ENCODE measurements at regions not wholly inside any gene's neighbourhood (a gene's known extent, or its start where the extent isn't known, plus 50 kb on each side); places are given as distances from the start of the nearest gene placed in this dataset.

GRCh38 chr5:103721183-103721582 is 158.6 kb upstream of the NUDT12 start:
- H3K4me1 ChIP-seq (ENCODE audit: control insufficient read depth, insufficient read depth, low read length) = no peaks in the 10 kb centered on the region
- Mint-ChIP-seq H3K27me3 (ENCODE audit: low read depth in 2 of 2) (no peaks in the 10 kb centered on the region), H3K4me1 (no peaks in the 10 kb centered on the region), H3K9me3 (peaks cover 16 to 30% of the 10 kb centered on the region in 2 donors), H3K36me3 (no peaks in the 10 kb centered on the region), H3K4me3 (no peak overlapping the region), H3K27ac (no peak overlapping the region)
- H3K36me3 ChIP-seq (ENCODE audit: control insufficient read depth, insufficient read depth, low read length) = no peaks in the 10 kb centered on the region
- no peak overlapping the region for H3K4me3 ChIP-seq (ENCODE audit: low read length)
- H3K9me3 ChIP-seq (ENCODE audit: control insufficient read depth, insufficient read depth, low read length) = peaks cover 13% of the 10 kb centered on the region
- intact Hi-C loops (cut with micrococcal nuclease) = no loop called here
- 73% methylated on average over 3 of the region's 3 CpGs for WGBS (ENCODE audit: insufficient coverage)
- no peak for TF ChIP-seq CTCF (IDR thresholded peaks at IDR 0.05)
- H3K27ac ChIP-seq (ENCODE audit: low read length) = no peak overlapping the region
- H3K27me3 ChIP-seq (ENCODE audit: control insufficient read depth, insufficient read depth, low read length) = no peaks in the 10 kb centered on the region
- ATAC-seq = no peak
- DNase-seq = no peak

DNA sequence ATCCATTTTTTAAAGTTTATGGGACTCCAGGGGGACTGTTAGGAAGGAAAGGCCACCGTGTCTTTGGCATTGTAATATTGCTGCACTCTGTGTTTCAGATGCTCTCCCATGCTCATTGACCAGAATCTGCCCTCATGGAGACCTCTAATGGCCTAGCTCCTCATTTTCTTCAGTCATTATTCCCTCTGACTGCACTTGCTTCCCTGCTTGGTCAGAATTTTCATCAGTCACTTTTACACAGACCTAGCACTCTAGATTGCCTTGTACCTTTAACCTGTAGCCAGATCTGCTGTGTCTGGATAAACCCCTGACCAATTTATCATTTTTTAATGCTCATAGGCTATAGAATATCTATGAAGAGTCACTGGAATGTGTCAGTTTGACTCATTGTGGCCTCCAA is 155.5 kb upstream of the NUDT12 start:
- no peak for ATAC-seq
- no peaks in the 10 kb centered on the region for H3K36me3 Mint-ChIP-seq
- H3K4me1 Mint-ChIP-seq = no peaks in the 10 kb centered on the region
- H3K4me3 ChIP-seq (ENCODE audit: low read length) = no peak overlapping the region
- H3K27me3 Mint-ChIP-seq (ENCODE audit: low read depth in 2 of 2) = no peaks in the 10 kb centered on the region
- H3K9me3 Mint-ChIP-seq = peaks cover 19 to 26% of the 10 kb centered on the region in 2 donors
- no peaks in the 10 kb centered on the region for H3K4me1 ChIP-seq (ENCODE audit: control insufficient read depth, insufficient read depth, low read length)
- WGBS (ENCODE audit: insufficient coverage) = 80% methylated on average over 1 of the region's 1 CpG
- H3K27ac Mint-ChIP-seq = no peak overlapping the region
- no peak overlapping the region for H3K27ac ChIP-seq (ENCODE audit: low read length)
- DNase-seq = no peak
- intact Hi-C loops (cut with micrococcal nuclease) = no loop called here
- no peak overlapping the region for H3K4me3 Mint-ChIP-seq
- H3K27me3 ChIP-seq (ENCODE audit: control insufficient read depth, insufficient read depth, low read length) = no peaks in the 10 kb centered on the region
- no peaks in the 10 kb centered on the region for H3K36me3 ChIP-seq (ENCODE audit: control insufficient read depth, insufficient read depth, low read length)
- peaks cover 13% of the 10 kb centered on the region for H3K9me3 ChIP-seq (ENCODE audit: control insufficient read depth, insufficient read depth, low read length)
- no peak for TF ChIP-seq CTCF (IDR thresholded peaks at IDR 0.05)

GRCh38 chr5:103708601-103709000 is 146.0 kb upstream of the NUDT12 start:
- peaks cover 4 to 12% of the 10 kb centered on the region in 2 donors for H3K9me3 Mint-ChIP-seq
- Histone ChIP-seq H3K9me3 (ENCODE audit: control insufficient read depth, insufficient read depth, low read length) (no peaks in the 10 kb centered on the region), H3K4me3 (ENCODE audit: low read length) (no peak overlapping the region), H3K27ac (ENCODE audit: low read length) (no peak overlapping the region), H3K27me3 (ENCODE audit: control insufficient read depth, insufficient read depth, low read length) (no peaks in the 10 kb centered on the region), H3K4me1 (ENCODE audit: control insufficient read depth, insufficient read depth, low read length) (no peaks in the 10 kb centered on the region), H3K36me3 (ENCODE audit: control insufficient read depth, insufficient read depth, low read length) (no peaks in the 10 kb centered on the region)
- H3K4me1 Mint-ChIP-seq = no peaks in the 10 kb centered on the region
- H3K36me3 Mint-ChIP-seq = no peaks in the 10 kb centered on the region
- no peak for DNase-seq
- no peak for TF ChIP-seq CTCF (IDR thresholded peaks at IDR 0.05)
- intact Hi-C loops (cut with micrococcal nuclease) = no loop called here
- no peak overlapping the region for H3K4me3 Mint-ChIP-seq
- ATAC-seq = no peak
- H3K27me3 Mint-ChIP-seq (ENCODE audit: low read depth in 2 of 2) = no peaks in the 10 kb centered on the region
- no peak overlapping the region for H3K27ac Mint-ChIP-seq

DNA sequence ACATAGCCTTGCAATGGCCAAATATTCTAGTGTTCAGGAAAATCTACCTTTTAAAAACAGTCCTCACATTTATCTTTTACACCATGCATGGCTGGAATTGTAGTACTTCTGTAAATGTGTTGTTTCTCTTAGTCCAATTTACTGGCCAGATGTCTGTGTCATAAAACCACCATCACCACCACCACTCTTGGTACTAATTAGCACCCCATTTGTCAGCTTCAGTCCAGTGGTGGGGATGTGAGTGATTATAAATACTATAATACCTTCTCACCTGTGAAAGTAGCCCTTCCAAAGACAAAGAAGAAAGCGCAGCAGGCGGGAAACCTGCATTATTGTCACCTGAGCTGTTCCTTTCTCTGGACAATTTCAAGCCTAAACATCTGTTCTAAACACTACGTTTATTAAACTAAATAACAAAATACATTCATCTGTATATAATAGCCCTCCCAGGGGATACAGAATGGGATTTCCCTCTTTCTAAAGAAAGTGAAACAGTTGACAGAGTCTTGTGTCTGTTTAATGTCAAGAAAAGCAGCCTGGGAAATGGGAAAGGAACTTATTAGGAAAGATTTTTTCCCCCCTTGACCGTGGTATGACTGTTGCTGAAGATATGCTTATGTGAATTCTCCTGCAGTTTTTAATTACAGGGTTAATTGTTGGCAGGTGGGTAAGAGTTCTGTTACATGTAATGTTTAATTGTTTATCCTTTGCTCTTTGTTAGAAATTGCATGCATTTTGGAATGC is 144.5 kb upstream of the NUDT12 start:
- no peak for TF ChIP-seq CTCF (IDR thresholded peaks at IDR 0.05)
- H3K4me3 ChIP-seq (ENCODE audit: low read length) = no peak overlapping the region
- no peaks in the 10 kb centered on the region for H3K27me3 ChIP-seq (ENCODE audit: control insufficient read depth, insufficient read depth, low read length)
- Mint-ChIP-seq H3K27ac (no peak overlapping the region), H3K9me3 (peaks cover 4 to 12% of the 10 kb centered on the region in 2 donors), H3K27me3 (ENCODE audit: low read depth in 2 of 2) (no peaks in the 10 kb centered on the region), H3K36me3 (no peaks in the 10 kb centered on the region), H3K4me1 (no peaks in the 10 kb centered on the region), H3K4me3 (no peak overlapping the region)
- intact Hi-C loops (cut with micrococcal nuclease) = no loop called here
- 77% methylated on average over 3 of the region's 4 CpGs for WGBS (ENCODE audit: insufficient coverage)
- no peak overlapping the region for H3K27ac ChIP-seq (ENCODE audit: low read length)
- no peaks in the 10 kb centered on the region for H3K36me3 ChIP-seq (ENCODE audit: control insufficient read depth, insufficient read depth, low read length)
- DNase-seq (no peak), ATAC-seq (no peak)
- H3K4me1 ChIP-seq (ENCODE audit: control insufficient read depth, insufficient read depth, low read length) = no peaks in the 10 kb centered on the region
- no peaks in the 10 kb centered on the region for H3K9me3 ChIP-seq (ENCODE audit: control insufficient read depth, insufficient read depth, low read length)

All from natural killer cell (primary cell).